ENCODE measurements at regions not wholly inside any gene's neighbourhood (a gene's known extent, or its start where the extent isn't known, plus 50 kb on each side); places are given as distances from the start of the nearest gene placed in this dataset.

DNA sequence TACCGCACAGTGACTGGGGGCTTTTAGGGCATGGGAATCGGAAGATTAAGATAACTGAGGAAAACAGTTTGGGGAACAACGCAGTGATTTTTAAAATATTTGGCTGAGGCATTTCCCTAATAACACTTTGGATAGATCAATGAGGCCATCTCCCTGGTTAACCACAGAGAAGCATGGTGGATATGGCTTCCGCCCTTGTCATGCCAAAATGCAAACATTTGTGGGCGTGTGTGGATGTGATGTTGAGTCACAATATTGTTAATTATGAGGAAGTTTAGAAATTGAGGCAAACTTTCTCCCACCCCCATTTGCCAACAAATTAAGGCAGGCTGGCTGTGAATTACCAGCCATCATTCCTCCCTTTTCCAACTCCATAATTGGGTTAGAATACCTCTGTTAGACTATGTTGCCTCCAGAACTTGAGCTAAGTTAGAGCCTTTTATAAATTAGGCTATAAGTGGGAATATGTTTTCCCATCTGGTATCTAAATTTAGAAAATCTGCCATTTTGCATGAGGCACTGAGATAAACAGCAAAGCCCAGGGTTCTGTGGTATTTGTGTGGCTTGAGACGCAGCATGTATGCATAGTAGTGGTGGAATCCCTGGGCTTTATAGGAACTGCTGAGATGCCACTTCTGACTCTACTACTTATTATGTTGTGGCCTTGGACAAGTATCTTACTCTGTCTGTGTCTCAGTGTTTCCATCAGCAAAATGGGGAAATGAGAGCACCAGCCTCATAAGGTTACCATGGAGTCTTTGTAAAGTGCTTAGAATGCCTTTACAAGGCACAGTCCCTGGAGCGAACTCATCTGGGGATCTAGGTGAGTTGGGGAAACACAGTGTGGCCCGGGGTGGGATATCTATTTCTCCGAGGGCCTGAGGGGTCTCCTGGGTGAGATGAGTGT lies 154.6 kb downstream of the C1orf94 start:
- no peak for DNase-seq

DNA sequence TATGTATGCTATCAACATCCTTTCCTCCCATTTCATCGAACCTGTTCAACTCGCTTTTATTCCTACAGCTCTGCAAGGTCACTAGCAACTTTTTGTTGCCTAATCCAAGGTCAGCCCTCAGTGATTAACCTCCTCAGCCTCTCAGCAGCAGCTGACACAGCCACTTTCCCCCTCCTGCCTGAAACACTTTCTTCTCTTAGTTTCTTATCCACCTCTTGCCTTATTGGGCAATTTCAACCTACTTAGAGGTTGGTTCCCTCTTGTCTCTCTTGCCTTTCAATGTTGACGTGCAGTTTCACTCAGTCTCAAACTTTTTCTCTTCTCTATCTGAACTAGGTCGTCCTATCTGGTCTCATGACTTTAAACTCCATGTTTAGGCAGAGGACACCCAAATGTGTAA lies 156.3 kb downstream of the C1orf94 start:
- DNase-seq, result no peak

DNA sequence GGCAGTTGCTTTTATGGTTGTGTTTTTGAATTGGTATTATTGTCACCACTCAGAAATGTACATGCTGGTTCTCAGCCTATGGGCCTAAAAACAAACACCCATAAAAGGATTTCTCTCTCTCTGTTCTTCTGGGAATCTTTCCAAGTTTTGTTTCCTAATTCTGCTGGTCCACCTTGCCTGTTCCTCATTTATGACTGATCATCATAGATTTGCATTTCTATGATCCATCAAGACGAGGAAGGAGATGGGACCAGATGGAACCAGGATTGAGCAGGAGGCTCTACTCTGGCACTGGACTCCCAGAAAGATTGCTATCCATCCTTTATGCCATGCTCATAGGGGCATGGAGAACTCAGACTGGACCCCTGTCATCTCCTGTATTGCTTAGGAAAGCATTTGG lies 162.2 kb downstream of the C1orf94 start:
- DNase-seq, result no peak

DNA sequence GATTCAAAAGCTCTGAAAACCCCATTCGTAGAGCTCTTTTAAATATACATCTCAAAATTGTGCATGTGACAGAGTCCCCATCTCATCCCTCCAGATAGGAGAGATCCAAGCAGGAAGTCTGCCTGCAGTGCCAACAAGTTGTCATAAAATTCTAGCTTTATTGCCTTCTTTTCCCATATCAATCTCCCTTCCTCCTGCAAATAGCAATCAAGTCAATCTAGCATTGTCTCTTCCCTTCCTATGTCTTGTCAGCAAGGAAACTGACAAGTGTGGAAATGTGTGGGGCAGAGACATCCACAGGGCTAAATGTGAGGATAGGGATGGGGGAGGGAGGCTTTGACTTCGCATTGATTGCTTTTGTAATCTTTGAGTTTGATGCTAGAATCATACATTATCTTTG lies 165.2 kb downstream of the C1orf94 start:
- no peak for DNase-seq

DNA sequence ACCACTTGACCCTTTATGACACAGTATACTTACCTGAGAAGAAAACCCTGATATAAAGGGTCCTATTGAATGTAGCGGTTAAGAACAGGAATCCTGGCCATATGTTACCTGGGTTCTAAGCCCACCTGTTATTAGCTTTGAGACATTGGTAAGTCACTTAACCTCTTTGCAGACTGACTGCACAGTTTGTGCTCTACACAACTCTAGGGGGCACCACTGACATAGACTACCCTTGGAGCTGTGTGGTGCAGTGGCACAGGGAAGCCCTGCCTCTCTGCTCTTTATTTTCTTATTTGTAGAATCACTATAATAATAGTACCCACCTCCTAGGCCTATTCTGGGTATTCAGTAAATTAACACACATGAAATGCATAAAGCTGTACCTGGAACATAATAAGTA lies 165.6 kb downstream of the C1orf94 start:
- no peak for DNase-seq

DNA sequence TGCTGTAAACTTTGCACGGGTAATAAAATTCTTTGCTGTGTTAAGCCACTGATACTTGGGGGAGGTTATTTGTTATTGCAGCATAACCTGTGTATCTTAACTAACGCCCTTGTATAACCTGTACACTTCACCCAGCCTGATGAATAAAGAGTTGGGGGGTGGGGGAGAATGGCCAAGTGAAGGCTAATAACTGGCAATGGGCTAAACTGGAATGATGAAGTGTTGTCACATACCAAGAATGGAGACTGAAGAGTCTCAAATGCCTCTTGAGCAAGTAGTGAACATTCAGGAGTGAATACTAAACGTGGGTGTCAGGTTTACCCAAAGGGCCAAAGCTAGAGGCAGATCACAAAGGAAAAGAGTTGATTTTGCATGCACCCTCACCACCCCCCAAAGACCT lies 169.4 kb downstream of the C1orf94 start:
- DNase-seq, result no peak

DNA sequence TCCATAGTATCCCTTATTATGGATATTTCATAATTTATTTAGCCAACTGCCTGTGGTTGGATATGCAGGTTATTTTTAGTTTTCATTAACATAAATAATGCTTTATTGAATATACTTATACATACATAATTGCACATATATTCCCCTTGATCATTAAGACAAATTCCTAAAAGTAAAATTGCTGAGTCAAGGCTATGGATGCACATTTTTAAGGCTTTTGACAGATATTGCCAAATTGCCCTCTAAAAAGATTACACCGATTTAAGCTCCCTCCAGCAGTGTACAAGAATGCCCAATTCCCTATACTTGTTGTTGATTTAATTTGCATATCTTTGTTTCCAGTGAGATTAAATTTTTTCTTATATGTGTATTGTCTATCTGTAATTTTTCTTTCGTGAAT lies 176.7 kb downstream of the C1orf94 start:
- no peak for DNase-seq

DNA sequence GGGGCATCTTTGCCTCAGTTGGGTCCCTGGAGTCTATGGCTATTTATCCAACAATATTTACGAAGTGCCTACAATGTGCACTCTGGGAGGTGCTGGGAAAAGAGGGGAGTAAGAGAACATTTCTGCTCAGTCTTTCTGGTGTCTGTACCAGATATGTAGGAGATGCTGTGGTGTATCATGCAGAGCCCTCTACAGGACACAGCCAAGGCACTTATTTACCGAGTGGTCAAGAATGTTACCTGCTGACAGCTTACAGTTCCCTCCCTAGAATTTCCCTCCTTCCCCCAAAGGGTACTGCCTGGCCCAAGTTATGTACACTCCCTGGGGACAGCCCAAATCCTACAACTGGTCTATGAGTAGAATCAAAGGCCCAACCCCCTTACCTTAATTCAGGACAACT lies 177.7 kb downstream of the C1orf94 start:
- no peak for DNase-seq

DNA sequence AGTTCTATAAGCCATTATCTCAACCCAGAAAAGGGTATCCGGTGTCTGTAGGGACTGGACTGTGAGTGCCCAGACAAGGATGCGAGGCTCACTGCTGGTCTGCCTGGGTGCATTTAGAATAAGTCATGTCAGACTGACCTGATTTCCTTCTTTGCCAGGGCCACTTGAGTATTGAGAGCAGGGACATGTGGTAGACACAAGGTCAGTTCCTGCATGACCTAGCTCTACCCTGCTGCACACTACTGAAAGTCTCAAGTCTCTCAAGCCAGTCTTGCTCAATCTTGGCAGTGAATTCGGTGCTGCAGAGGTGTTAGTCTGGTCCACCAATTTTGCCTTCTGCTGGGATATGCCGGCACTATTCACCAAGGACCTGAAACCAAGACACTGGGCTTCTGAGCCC lies 180.1 kb downstream of the C1orf94 start:
- DNase-seq, result no peak

DNA sequence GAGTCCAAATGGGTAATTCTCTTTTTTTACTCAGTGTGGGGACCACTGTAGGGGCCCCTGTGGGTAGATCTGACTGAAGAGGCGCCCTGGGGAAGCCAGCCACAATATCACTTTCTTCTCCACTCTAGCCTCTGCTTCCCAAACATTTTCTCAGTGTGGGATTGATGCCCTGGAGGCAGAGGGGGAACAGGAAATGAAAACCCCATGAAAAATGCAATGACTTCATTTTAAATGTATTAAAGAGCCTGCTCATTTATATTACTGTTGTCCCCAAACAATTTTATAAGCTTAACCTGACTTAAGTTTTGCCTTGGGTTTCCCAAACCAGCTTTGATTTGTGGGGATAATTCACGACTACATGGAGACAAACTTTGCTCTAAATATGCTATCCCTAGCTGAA lies 181.9 kb downstream of the C1orf94 start:
- no peak for DNase-seq

DNA sequence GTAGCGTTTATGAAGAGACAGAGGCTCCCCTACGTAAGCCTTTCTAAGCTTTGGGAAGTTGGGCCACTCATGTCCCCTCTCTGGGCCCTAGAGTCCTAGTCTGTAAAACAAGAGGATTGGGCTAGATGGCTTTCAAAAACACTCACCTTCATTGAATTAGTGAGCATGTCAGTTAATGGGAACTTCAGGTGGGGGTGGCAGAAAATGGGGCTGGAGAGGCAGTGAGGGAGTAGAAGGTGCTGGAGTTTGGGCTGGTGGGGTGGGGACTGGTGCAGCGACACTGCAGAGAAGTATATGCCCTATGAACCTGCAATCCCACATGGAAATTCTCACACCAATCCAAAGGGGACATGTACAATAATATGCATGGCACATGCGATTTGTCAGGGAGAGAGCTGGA lies 182.7 kb downstream of the C1orf94 start:
- no peak for DNase-seq

DNA sequence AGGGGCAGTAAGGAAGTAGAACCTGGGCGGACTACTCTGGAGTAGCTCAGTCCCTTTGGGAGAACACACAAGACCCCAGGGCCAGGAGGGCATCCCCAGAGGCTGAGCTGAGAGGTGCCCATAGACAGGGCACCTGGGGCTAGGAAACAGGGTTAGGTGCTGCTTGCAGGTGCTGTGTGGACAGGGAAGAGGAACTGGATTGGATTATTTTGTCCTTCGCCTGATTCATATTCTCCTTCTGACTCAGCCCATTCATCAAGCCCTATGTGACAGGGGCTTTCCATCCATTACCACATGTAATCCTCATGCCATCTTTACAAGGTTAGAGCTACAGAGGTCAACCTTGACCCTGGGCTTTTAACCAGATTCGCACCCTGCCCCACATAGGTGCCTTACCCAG lies 183.9 kb downstream of the C1orf94 start:
- DNase-seq, result no peak

DNA sequence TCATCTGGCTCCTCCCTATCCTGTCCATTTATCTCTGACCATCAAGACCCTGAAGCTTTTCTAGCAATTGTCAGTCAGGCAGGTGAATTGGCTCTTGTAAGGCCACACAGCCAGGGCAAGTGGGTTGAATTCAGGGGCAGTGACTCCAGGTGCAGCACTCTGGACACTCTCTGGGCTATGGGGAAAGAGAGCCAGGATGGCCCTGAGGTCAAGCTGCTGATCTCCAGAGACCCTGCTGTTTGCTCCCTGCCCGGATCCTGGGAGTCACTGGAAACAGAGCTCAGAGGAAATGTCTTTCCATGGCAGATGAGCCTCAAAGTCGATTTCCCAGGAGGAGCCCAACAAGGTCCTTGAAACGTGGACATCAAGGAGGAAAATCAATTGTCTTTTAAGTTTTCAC lies 184.4 kb downstream of the C1orf94 start:
- no peak for DNase-seq

DNA sequence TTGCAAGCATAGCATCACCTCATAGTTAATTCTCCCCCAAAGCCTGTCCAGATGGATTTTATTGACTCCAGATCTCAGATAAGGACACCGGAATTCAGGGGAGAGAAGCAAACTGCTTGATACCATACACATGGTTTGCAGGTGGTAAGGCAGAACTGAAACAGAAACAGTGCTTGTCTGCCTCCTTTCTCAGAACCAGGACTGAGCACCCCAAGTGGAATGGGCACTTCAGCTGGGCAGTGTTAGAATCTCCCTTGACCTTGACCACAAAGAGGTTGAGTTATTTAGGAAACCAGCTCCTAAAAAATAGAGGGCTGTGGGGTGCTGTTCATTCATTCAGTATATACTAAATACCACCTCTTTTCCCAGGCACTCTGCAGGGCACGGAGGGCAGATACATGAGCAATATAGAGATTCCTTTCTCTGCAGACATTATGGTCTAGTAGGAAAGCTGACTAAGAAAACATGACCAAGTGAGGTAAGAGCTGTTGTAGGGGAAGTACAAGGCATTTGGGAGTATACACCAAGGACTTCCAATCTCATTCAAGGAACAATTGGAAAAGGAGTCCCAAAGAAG lies 185.2 kb downstream of the C1orf94 start:
- no peak for DNase-seq

DNA sequence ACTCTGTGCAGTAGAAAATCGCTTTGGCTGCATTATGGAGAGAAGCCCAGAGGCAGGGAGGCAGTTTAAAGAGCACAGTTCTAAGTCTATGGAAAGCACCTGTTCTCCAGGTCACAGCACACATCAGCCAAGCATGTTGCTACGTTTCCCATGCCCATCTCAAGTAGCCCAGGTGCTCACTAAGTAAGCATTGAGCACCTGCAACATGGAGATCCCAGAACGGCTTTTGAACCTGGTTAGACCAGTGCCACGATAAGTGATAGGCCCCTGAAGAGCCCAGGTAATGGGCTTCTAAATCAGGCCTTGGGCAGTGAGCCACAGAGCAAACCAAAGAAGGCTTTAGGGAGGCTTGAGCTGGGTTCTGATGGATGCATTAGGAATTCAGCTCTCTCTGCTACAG lies 186.2 kb downstream of the C1orf94 start:
- DNase-seq, result no peak

DNA sequence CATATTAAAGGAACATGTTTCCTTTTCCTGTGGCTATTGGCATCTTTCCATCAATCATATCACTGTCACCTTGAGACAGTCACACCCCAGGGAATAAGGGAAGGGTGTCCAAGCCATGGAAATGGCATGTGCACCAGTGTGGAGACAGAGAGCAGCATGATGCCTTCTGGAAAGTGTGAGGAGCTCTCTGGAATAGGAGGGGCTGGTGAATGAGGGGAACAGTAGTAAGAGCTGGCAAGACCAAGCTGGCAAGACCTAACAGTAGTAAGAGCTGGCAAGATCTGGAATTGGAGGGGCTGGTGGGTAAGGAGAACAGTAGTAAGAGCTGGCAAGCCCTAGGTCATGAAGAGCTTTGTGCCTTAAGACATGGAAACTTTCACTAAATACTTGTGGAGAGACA lies 186.7 kb downstream of the C1orf94 start:
- no peak for DNase-seq

DNA sequence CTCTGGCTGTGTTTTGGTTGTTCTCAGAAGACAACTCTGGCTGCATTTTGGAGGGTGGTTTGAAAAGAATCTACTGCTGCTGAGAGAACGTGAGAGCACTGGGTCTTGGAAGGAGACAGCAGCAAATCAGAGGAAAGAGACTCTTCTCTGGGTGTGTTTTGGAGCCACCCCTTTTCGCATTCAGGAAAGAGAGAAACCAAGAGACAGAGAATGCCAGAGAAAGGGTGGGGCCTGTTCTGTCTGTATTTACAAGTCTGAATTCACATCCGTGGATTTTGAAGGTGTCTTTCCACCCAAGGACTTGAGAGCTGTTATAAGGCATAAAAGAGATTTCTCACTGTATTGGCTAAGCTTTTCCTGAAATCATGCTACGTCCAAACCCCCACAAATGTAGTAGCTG lies 187.2 kb downstream of the C1orf94 start:
- no peak for DNase-seq

DNA sequence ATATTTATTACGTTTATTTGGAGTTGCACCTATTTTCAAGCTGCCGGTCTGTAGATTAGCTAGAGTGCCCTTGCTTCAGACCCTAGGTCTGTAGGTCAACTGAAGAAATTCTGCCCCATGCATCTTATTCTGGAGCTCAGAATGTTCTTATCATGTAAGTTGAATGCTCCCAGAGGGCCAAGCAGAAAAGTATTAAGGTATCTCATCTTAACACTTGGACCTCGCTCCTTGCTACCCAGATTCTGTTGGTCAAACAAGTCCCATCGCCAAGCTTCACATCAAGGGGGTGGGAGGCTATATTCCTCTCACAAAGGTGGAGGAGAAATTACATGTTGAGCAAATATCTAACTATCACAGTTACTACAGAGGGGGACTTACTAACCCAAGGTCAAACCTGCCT lies 187.7 kb downstream of the C1orf94 start:
- DNase-seq, result no peak

DNA sequence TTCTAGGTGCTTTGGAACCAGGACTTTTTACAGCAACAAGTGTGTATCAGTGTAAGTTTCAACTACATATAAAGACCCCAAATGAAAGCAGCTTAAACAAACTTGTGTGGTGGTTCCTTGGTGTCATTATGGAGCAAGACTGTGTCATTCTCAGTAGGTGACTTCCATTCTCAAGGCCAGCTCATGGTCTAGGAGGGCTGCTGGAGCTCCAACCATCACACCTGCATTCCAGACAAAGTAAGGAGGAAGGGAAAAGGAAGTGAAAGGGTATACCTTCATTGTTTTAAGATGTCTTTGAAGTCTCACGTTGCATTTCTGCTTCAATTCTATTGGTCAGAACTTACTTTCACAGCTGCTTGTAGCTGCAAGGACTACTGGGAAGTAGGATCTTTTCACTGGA lies 188.6 kb downstream of the C1orf94 start:
- DNase-seq, result no peak

DNA sequence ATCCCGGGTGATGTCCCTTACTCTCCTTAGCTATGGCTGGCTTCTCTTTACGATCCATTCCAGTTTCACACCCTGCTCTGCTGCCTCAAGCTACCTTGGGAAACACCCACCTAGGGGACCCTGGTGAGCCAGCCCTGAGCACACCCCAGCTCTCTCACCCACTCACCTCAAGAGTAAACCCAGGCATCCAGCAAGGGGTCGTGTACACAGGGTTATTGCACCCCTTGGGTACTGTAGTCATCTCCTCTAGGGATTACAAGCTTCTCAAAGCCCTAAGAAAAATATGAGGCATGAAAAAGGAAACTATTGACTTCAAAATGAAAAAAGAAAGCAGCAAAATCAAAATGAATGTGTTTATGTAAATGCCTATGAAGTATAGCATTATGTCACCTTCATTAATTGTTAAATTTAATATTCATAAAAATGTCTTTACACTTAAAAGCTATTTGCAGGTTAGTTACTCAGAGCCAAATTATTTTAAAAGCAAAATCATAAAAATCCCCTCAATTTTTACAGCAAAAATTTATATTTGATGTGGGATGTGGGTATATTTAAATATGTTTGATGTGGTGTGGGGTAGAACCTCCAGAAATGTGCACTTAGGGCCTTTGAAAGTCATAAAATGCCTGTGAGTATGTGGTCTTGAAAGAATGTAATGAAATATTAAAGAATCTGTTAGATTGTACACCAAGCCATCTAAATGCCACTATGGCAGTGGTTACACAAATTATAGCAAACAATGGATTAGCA lies 190.3 kb downstream of the C1orf94 start:
- DNase-seq, result no peak

DNA sequence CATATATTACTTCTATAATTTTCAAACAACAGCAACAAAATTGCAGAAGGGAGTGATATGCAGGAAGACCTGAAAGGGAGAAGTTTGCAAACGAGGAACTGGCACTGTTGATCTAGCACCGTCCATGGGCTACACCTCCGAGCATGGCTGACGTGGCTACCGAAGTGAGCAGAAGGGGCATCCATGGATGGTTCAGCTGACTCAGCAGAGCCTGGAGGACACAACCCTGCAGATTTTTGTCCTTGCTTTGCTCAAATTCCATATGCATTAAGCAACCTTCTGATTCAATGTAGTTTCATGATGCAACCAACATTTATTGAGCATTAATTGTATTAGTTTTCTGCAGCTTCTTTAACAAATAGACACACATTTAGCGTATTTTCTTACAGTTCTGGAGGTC lies 191.2 kb downstream of the C1orf94 start:
- DNase-seq, result no peak

DNA sequence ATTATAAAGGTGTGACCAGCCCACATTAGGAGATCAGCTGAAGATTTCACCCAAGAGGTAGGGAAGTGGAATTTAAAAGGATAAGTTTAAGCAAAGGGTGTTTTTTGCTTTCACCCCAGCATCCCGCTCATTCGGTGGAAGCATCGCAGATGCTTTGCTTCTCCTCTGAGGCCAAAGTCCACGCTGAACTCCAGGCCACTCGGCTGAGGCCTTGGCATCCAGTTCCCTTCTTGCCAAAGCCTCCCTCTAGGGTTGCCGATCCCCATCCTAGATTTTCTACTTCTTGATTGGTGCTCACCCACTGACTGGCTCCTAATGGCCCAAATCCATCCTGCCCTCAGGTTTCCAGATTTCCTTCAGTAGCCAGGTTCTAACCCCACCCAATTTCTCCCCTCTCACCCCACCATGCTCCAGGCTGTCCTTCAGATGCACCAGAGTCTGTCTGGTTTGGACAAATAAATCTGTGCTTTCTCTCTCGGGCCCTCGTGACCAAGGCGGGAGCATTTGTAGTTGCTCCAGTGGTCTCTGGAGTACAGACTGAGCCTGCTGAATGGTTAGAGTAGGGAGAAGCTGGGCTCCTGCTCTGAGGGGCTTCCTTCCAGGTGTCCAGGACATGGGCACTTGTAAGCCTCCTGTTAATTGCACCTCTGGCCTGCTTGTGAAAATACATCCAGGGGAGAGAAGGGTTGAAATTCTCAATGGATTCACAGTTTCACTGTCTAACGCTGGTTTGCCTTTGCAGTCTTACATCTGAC lies 193.2 kb downstream of the C1orf94 start:
- DNase-seq, result no peak

DNA sequence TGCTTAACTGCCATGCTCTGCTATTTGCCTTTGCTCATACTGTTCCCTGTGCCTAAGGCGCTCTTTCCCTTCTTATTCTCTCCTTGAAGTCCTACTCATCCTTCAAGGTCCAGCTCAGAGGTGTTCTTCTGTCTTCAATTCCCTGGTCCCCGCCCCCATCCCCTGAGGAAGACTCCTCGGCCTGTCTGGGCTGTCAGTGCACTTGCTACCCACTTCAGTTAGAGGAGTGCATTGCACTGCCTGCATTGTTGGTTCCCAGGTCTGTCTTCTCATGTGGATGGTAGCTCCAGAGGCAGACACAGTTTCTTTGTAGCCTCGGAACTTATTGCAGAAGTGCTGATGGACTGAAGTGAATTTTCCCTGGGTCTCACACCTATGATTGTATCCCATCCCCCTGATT lies 194.0 kb downstream of the C1orf94 start:
- no peak for DNase-seq

Data from NCI-H146 (cell line).